Left ventricle myocardium inferior (tissue), 1 donor: ENCODE measurements at regions not wholly inside any gene's neighbourhood (a gene's known extent, or its start where the extent isn't known, plus 50 kb on each side); places are given as distances from the start of the nearest gene placed in this dataset.

ENCODE experiments used
- DNase-seq: peaks from one replicate; pipeline ENCODE4 v3.0.0-alpha.2; 2020
- H3K27ac ChIP-seq: fragments of 200-600 bp; replicated peaks from 2 replicates; pipeline ENCODE4 v1.8.0; 2021
- H3K27me3 ChIP-seq: fragments of 200-600 bp; 2 replicates; pipeline ENCODE4 v1.8.0; 2021; ENCODE audit warnings: low read depth
- H3K36me3 ChIP-seq: fragments of 200-600 bp; 2 replicates; pipeline ENCODE4 v1.8.0; 2021
- H3K4me1 ChIP-seq: fragments of 200-600 bp; 2 replicates; pipeline ENCODE4 v1.8.0; 2021
- H3K4me3 ChIP-seq: fragments of 200-600 bp; 2 replicates; pipeline ENCODE4 v1.8.0; 2021; ENCODE audit warnings: mild to moderate bottlenecking, moderate library complexity
- H3K9me3 ChIP-seq: fragments of 200-600 bp; replicated peaks from 2 replicates; pipeline ENCODE4 v1.8.0; 2021
- intact Hi-C: fragments of 100-400 bp; cut with micrococcal nuclease; formaldehyde crosslinking; loops from one replicate; pipeline ENCODE4 v1.11.0; 2022
- TF ChIP-seq, protein P1 (sequence below): fragments of 200-600 bp; IDR thresholded peaks from 2 replicates; pipeline ENCODE4 v1.8.0; 2021; ENCODE audit warnings: antibody characterized with exemption, mild to moderate bottlenecking, borderline replicate concordance
- donor health status: DM: no; HTN: yes; CAD: no; lungs with severe emphysema.

DNA sequence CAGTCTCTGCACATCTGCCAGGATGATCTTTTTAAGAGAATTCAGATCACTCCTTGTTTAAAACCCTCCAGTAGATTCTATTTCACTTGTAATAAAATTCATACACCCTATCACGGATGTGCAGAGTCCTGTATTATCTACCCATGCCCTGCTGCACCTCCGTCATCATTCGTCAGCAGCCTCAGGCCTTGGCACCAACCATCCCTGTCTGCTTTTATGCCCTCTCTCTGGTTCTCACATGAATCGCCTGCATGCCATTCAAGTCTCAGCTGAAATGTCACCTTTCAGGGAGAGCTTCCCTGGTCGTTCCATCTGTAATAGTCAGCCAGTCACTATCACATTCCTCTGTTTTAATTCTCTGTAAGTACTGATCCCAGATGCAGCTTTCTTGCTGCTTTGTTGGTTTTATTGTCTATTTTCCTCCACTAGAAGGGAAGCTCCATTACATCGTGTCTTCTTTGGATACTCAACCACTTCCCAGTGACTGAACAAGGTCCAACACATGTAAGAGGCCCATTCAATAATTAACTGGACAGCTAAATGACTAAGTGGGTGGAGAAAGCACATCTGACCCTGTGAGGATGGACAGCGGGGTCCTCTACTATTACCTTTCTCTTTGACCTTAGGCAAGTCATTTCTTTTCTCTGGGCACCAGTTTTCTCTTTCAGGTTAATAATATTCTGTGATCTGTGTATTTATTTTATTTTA lies 81.2 kb upstream of the GOT2 start:
- Histone ChIP-seq H3K9me3 (no peaks in the 10 kb centered on the region), H3K27ac (no peak overlapping the region), H3K27me3 (no peaks in the 10 kb centered on the region), H3K4me1 (peaks cover 11% of the 10 kb centered on the region), H3K4me3 (no peak overlapping the region), H3K36me3 (no peaks in the 10 kb centered on the region)
- intact Hi-C loops = no loop called here
- DNase-seq = no peak
- TF ChIP-seq, protein P1, sequence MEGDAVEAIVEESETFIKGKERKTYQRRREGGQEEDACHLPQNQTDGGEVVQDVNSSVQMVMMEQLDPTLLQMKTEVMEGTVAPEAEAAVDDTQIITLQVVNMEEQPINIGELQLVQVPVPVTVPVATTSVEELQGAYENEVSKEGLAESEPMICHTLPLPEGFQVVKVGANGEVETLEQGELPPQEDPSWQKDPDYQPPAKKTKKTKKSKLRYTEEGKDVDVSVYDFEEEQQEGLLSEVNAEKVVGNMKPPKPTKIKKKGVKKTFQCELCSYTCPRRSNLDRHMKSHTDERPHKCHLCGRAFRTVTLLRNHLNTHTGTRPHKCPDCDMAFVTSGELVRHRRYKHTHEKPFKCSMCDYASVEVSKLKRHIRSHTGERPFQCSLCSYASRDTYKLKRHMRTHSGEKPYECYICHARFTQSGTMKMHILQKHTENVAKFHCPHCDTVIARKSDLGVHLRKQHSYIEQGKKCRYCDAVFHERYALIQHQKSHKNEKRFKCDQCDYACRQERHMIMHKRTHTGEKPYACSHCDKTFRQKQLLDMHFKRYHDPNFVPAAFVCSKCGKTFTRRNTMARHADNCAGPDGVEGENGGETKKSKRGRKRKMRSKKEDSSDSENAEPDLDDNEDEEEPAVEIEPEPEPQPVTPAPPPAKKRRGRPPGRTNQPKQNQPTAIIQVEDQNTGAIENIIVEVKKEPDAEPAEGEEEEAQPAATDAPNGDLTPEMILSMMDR = no peak

DNA sequence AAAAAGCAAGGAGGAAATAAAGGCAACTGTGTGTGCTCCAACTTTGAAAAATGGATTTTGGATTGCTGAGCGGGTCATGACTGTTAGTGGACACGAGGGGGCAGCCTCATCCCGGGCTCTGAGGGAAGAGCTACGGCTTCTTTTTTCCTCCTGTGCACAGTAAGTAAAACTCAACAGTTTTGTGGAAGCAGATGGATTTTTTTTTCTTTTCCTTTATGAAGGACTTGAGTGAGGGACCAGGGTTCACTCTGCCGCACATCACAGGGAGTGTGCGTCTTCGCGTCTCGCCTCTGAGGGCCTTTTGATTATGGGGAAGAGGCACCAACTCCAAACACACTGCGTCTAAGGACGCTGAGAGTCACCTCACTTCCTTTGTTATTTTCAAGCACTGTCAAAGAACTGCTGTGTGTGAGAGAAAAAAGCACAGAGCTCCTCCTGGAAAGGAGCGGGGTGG lies 80.3 kb upstream of the GOT2 start:
- Histone ChIP-seq H3K4me1 (peaks cover 11% of the 10 kb centered on the region), H3K36me3 (no peaks in the 10 kb centered on the region), H3K27ac (no peak overlapping the region), H3K9me3 (no peaks in the 10 kb centered on the region), H3K4me3 (peak overlapping the region; percentile 54), H3K27me3 (no peaks in the 10 kb centered on the region)
- DNase-seq = peak; percentile 23
- intact Hi-C loops = no loop called here
- TF ChIP-seq, protein P1 = peak; percentile 88

DNA sequence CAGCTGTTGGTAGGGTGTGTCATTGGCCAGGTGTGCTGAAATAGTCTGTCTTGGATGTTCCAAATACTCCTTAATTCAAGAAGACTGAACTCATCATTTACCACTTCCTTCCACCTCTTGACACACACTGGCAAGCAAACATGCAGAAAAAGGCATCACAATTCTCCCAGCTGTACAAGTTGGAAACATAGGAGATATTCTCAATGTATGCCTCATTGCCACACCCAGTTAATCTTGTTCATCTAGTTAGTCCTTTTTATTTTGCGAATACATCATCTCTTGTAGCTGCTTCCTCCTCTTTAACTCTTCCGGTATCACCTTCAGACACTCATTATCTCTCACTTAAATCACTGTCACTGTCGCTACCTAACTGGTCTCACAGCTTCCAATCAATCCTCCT lies 75.1 kb upstream of the GOT2 start:
- TF ChIP-seq, protein P1 = no peak
- Histone ChIP-seq H3K27me3 (no peaks in the 10 kb centered on the region), H3K4me1 (no peaks in the 10 kb centered on the region), H3K36me3 (no peaks in the 10 kb centered on the region), H3K27ac (no peak overlapping the region), H3K4me3 (no peak overlapping the region), H3K9me3 (no peaks in the 10 kb centered on the region)
- DNase-seq = no peak
- intact Hi-C loops = no loop called here

DNA sequence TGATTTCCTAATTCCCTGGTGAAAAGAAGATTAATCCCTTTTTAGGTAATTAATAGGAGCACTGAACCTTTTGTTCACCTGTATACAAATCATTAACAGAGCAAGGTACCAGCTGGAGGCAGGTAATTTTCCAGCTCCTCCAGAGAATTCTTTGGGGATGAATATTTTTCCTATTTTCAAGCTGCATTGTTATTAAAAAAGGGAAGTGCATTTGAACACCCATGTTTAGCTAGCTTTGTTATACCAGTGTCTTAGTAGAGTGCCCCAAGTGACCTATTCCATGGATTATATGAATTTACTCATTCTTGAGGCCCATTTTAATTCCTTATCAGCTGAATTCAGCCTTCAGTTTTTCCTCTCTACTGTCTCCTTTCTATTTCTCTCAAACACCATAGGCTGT lies 73.2 kb upstream of the GOT2 start:
- Histone ChIP-seq H3K27me3 (no peaks in the 10 kb centered on the region), H3K9me3 (peaks cover 10% of the 10 kb centered on the region), H3K4me3 (no peak overlapping the region), H3K4me1 (no peaks in the 10 kb centered on the region), H3K27ac (no peak overlapping the region), H3K36me3 (no peaks in the 10 kb centered on the region)
- intact Hi-C loops = no loop called here
- DNase-seq = no peak
- TF ChIP-seq, protein P1 = no peak

DNA sequence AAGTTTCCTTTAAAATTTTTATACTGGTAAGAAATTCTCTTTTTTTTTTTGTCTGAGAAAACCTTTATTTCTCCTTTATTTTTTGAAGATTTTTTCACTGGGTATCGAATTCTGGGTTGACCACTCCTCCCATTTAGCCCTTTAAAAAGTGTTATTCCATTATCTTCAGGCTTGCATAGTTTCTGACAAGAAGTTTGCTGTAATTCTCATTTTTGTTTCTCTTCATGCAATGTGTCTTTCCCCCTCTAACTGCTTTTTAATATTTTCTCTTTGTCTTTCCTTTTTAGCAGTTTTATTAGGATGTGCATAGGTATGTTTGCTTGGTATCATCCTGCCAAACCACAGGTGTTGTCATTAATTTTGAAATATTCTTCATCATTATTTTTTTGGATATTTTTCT lies 67.7 kb upstream of the GOT2 start:
- H3K36me3 ChIP-seq = no peaks in the 10 kb centered on the region
- TF ChIP-seq, protein P1 = no peak
- no peak for DNase-seq
- H3K4me3 ChIP-seq = no peak overlapping the region
- intact Hi-C loops = no loop called here
- H3K27ac ChIP-seq = no peak overlapping the region
- no peaks in the 10 kb centered on the region for H3K27me3 ChIP-seq
- no peaks in the 10 kb centered on the region for H3K4me1 ChIP-seq
- peaks cover 39% of the 10 kb centered on the region for H3K9me3 ChIP-seq
